ENCODE measurements at regions not wholly inside any gene's neighbourhood (a gene's known extent, or its start where the extent isn't known, plus 50 kb on each side); places are given as distances from the start of the nearest gene placed in this dataset.
A peak's percentile ranks its signal among the peaks of the same experiment; 100 is the strongest.

DNA sequence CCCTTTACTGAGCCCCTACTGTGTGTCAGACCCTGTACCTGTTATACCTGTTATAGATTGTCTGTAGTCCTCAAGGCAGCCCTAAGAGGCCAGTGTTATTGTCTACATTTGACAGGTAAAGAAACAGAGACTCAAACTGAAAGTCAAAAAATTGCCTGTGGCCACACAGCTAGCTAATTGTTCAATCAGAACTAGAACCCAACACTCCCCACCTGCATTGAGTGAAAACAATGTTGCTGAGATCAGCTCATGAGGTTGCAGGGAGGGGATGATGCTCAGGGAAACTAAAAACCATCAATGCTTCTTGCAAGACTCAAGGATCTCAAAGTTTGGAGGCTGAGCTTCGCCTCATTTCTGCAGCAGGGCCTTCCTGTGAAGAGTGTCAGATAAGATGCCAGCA lies 109.5 kb upstream of the LMO4 start:
- TF ChIP-seq, protein P1, sequence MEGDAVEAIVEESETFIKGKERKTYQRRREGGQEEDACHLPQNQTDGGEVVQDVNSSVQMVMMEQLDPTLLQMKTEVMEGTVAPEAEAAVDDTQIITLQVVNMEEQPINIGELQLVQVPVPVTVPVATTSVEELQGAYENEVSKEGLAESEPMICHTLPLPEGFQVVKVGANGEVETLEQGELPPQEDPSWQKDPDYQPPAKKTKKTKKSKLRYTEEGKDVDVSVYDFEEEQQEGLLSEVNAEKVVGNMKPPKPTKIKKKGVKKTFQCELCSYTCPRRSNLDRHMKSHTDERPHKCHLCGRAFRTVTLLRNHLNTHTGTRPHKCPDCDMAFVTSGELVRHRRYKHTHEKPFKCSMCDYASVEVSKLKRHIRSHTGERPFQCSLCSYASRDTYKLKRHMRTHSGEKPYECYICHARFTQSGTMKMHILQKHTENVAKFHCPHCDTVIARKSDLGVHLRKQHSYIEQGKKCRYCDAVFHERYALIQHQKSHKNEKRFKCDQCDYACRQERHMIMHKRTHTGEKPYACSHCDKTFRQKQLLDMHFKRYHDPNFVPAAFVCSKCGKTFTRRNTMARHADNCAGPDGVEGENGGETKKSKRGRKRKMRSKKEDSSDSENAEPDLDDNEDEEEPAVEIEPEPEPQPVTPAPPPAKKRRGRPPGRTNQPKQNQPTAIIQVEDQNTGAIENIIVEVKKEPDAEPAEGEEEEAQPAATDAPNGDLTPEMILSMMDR (IDR thresholded peaks at IDR 0.05; ENCODE audit: extremely low read depth, low read depth, low read length), result no peak
- Histone ChIP-seq H3K4me3 (ENCODE audit: insufficient read depth, low read length) (no peak overlapping the region), H4K20me1 (ENCODE audit: insufficient read depth, low read length) (no peaks in the 10 kb centered on the region), H3K4me2 (ENCODE audit: insufficient read depth, low read length) (no peak overlapping the region), H2AFZ (ENCODE audit: low read length) (no peak overlapping the region), H3K9me3 (ENCODE audit: low read depth, low read length) (peaks cover 2% of the 10 kb centered on the region), H3K36me3 (ENCODE audit: insufficient read depth, low read length) (no peaks in the 10 kb centered on the region), H3K27me3 (ENCODE audit: insufficient read depth, low read length) (no peaks in the 10 kb centered on the region), H3K79me2 (ENCODE audit: insufficient read depth, low read length) (no peaks in the 10 kb centered on the region), H3K27ac (ENCODE audit: low read depth, low read length) (no peak overlapping the region), H3K4me1 (ENCODE audit: insufficient read depth, low read length) (peaks cover 8% of the 10 kb centered on the region)
- peak; percentile 31 for DNase-seq (ENCODE audit: insufficient read length, low spot score, missing footprints)

DNA sequence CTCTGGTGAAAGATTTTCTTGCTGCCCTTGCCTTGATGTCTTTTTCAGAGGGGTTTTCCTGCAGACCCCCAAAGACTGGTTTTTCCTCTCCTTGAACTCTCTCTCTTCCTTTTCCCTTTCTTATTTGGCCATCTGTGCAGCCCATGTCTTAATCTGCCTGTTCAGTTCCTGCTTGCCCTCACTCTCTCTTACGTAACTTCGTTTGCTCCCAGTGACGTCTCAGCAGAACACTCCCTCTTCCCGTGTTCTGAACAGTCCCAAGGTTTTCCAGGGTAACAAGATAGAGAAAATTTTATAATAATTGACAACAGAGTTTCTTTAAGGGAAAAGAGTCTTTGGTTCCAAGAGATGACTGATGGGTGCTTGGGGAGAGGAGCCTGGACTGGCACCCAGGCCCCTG lies 109.1 kb upstream of the LMO4 start:
- no peak for DNase-seq (ENCODE audit: insufficient read length, low spot score, missing footprints)
- H4K20me1 ChIP-seq (ENCODE audit: insufficient read depth, low read length), result no peaks in the 10 kb centered on the region
- H3K27me3 ChIP-seq (ENCODE audit: insufficient read depth, low read length), result no peaks in the 10 kb centered on the region
- no peaks in the 10 kb centered on the region for H3K36me3 ChIP-seq (ENCODE audit: insufficient read depth, low read length)
- H3K9me3 ChIP-seq (ENCODE audit: low read depth, low read length), result peaks cover 2% of the 10 kb centered on the region
- no peak overlapping the region for H3K27ac ChIP-seq (ENCODE audit: low read depth, low read length)
- no peaks in the 10 kb centered on the region for H3K79me2 ChIP-seq (ENCODE audit: insufficient read depth, low read length)
- TF ChIP-seq, protein P1 (IDR thresholded peaks at IDR 0.05; ENCODE audit: extremely low read depth, low read depth, low read length), result no peak
- H3K4me3 ChIP-seq (ENCODE audit: insufficient read depth, low read length), result no peak overlapping the region
- peaks cover 12% of the 10 kb centered on the region for H3K4me1 ChIP-seq (ENCODE audit: insufficient read depth, low read length)
- H2AFZ ChIP-seq (ENCODE audit: low read length), result no peak overlapping the region
- H3K4me2 ChIP-seq (ENCODE audit: insufficient read depth, low read length), result no peak overlapping the region

DNA sequence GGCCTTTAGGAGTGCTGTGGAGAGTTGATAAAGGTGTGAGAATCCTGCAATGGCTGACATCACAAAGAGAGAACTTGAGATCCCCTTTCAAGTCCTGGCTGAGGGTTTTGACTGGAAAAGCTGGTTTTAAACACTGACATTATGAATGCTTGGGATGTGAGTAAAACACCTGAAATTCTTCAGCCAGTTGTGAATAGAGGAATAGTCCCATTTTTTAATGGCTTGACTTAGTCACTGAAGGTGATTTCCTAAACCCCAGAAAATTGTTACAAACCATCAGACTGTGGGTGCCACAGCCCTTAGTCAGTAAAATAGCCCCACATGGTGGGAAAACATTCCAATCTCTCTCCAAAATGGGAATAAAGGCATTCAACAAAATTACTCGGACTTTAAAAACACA lies 107.7 kb upstream of the LMO4 start:
- H2AFZ ChIP-seq (ENCODE audit: low read length), result no peak overlapping the region
- no peaks in the 10 kb centered on the region for H3K36me3 ChIP-seq (ENCODE audit: insufficient read depth, low read length)
- peaks cover 26% of the 10 kb centered on the region for H3K4me1 ChIP-seq (ENCODE audit: insufficient read depth, low read length)
- DNase-seq (ENCODE audit: insufficient read length, low spot score, missing footprints), result no peak
- no peaks in the 10 kb centered on the region for H4K20me1 ChIP-seq (ENCODE audit: insufficient read depth, low read length)
- no peaks in the 10 kb centered on the region for H3K79me2 ChIP-seq (ENCODE audit: insufficient read depth, low read length)
- H3K27me3 ChIP-seq (ENCODE audit: insufficient read depth, low read length), result no peaks in the 10 kb centered on the region
- no peak overlapping the region for H3K4me3 ChIP-seq (ENCODE audit: insufficient read depth, low read length)
- TF ChIP-seq, protein P1 (IDR thresholded peaks at IDR 0.05; ENCODE audit: extremely low read depth, low read depth, low read length), result no peak
- no peak overlapping the region for H3K4me2 ChIP-seq (ENCODE audit: insufficient read depth, low read length)
- H3K27ac ChIP-seq (ENCODE audit: low read depth, low read length), result no peak overlapping the region
- no peaks in the 10 kb centered on the region for H3K9me3 ChIP-seq (ENCODE audit: low read depth, low read length)

DNA sequence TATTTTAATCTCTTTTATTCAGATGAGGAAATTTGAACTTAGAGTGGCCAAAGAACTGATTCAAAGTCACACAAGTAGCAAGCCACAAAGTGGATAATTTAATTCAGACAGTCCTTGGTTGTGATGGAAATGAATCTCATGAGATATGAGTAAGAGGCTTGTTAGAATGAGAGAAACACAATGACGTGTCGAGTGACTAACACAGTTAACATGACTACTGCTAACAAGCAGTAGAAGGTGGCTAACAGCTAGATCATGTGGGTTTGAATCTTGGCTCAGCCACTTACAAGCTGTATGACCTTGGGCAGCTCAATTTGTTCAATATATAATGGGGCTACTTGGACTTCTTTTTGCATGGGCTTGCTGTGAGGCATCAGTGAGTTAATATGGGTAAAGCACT lies 104.5 kb upstream of the LMO4 start:
- TF ChIP-seq, protein P1 (IDR thresholded peaks at IDR 0.05; ENCODE audit: extremely low read depth, low read depth, low read length), result no peak
- DNase-seq (ENCODE audit: insufficient read length, low spot score, missing footprints), result peak; percentile 62
- H3K4me2 ChIP-seq (ENCODE audit: insufficient read depth, low read length), result peak overlapping the region; percentile 44

More for the DNA sequence above, 104.5 kb upstream of the LMO4 start:
- H3K4me1 ChIP-seq (ENCODE audit: insufficient read depth, low read length), result peaks cover 35% of the 10 kb centered on the region
- no peaks in the 10 kb centered on the region for H3K27me3 ChIP-seq (ENCODE audit: insufficient read depth, low read length)
- no peak overlapping the region for H2AFZ ChIP-seq (ENCODE audit: low read length)
- no peaks in the 10 kb centered on the region for H4K20me1 ChIP-seq (ENCODE audit: insufficient read depth, low read length)
- no peaks in the 10 kb centered on the region for H3K79me2 ChIP-seq (ENCODE audit: insufficient read depth, low read length)
- H3K4me3 ChIP-seq (ENCODE audit: insufficient read depth, low read length), result no peak overlapping the region
- H3K36me3 ChIP-seq (ENCODE audit: insufficient read depth, low read length), result no peaks in the 10 kb centered on the region
- H3K9me3 ChIP-seq (ENCODE audit: low read depth, low read length), result no peaks in the 10 kb centered on the region
- peak overlapping the region; percentile 97 for H3K27ac ChIP-seq (ENCODE audit: low read depth, low read length)
